ENCODE measurements at regions not wholly inside any gene's neighbourhood (a gene's known extent, or its start where the extent isn't known, plus 50 kb on each side); places are given as distances from the start of the nearest gene placed in this dataset.
"Not testable (repeated sequence)": the region's sequence is repeated elsewhere in the genome, so short reads cannot be mapped to it uniquely, and the experiment has no call there.

DNA sequence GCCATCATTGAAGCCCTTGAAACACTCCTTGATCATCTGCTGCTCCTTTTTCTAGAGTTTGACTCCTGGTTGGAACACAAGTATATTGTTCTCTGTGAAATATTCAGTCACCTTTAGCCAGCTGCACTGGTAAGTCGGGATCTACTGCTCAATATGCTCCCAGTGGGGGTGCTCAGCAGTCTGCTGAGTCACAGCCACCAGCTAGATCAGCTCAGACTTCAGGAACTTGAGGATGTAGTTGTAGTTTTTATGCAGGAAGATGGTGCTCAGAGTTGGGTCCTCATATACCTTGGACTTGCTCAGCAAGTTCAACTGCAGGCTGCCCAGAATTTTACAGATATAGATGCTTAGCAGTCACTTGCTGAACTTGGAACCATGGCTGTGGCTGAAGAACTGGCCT lies 202.5 kb upstream of the RPL34 start:
- H3K36me3 Mint-ChIP-seq = peaks cover 2% of the 10 kb centered on the region
- peaks cover 4% of the 10 kb centered on the region for H3K9me3 Mint-ChIP-seq
- peaks cover 6% of the 10 kb centered on the region for H3K4me1 Mint-ChIP-seq
- DNase-seq = no peak
- no peaks in the 10 kb centered on the region for H3K27me3 Mint-ChIP-seq
- H3K27ac Mint-ChIP-seq = no peak overlapping the region
- H3K4me3 Mint-ChIP-seq = no peak overlapping the region

DNA sequence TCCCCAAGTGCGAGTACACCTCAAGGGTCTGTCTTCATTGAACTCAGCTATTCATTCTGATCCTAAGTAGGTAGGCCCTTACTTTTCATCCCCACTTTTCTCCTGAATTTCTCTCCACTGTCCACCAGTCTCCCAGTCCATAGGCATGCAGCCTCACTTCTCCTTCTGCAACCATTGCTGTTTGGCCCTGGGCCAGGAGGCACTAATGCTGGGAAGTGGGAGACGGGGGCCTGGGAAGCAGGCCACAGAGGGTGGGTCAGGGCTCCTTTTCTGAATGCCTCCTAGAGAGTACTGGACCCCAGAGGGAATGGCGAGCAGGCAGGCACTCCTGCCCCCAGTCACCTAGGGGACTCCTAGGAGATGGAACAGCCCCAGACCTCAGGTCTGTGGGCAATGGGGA lies 203.5 kb upstream of the RPL34 start:
- Mint-ChIP-seq H3K27ac (no peak overlapping the region), H3K9me3 (no peaks in the 10 kb centered on the region), H3K4me3 (no peak overlapping the region), H3K27me3 (no peaks in the 10 kb centered on the region), H3K36me3 (no peaks in the 10 kb centered on the region), H3K4me1 (peaks cover 7% of the 10 kb centered on the region)
- DNase-seq = no peak

DNA sequence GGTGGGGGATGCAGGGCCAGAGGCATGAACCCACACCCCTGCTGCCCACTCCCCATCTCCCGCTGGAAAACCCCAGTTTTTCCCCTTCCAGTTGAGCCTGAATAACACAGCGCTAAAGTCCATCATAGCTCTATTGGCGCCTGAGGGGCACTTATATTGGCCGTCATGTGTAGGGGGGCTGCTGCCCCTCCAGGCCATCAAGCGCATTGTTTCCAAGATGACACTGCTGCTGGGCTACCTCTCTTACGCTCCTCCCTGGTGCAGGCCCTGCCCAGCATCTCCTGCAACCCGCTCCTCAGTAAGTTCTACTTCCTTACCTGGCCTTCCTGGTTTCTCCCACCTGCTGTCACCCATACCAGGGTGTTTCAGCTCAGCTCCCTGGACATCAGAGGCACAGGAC lies 205.0 kb upstream of the RPL34 start:
- Mint-ChIP-seq H3K4me3 (no peak overlapping the region), H3K27ac (no peak overlapping the region), H3K36me3 (no peaks in the 10 kb centered on the region), H3K27me3 (no peaks in the 10 kb centered on the region), H3K9me3 (no peaks in the 10 kb centered on the region), H3K4me1 (peaks cover 7% of the 10 kb centered on the region)
- no peak for DNase-seq

DNA sequence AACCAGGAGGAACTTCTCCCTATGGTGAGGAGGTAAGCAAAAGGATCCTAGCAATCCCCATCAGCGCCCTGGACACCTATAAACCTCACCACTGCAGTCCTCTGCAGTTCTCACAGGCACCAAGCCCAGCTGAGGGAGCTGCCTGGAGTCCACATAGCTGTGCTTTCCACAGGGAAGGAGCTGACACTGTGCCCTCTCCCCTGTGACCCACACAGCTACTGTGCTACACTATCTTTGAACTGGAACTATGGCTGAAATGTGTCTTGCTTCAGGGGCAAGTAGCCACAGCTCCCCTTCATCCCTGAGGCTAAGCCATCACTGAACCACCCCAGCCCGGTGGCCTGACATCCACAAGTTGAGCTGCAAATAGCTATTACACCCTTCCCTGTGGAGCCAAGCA lies 208.5 kb upstream of the RPL34 start:
- Mint-ChIP-seq H3K9me3 (peaks cover 2% of the 10 kb centered on the region), H3K4me1 (peaks cover 2% of the 10 kb centered on the region), H3K4me3 (no peak overlapping the region), H3K27ac (no peak overlapping the region), H3K27me3 (no peaks in the 10 kb centered on the region), H3K36me3 (no peaks in the 10 kb centered on the region)
- DNase-seq = no peak

DNA sequence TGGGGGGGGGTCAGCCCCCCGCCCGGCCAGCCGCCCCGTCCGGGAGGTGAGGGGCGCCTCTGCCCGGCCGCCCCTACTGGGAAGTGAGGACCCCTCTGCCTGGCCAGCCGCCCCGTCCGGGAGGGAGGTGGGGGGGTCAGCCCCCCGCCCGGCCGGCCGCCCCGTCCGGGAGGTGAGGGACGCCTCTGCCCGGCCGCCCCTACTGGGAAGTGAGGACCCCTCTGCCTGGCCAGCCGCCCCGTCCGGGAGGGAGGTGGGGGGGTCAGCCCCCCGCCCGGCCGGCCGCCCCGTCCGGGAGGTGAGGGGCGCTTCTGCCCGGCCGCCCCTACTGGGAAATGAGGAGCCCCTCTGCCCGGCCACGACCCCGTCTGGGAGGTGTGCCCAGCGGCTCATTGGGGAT lies 210.7 kb upstream of the RPL34 start:
- not testable (repeated sequence) for H3K27ac Mint-ChIP-seq

DNA sequence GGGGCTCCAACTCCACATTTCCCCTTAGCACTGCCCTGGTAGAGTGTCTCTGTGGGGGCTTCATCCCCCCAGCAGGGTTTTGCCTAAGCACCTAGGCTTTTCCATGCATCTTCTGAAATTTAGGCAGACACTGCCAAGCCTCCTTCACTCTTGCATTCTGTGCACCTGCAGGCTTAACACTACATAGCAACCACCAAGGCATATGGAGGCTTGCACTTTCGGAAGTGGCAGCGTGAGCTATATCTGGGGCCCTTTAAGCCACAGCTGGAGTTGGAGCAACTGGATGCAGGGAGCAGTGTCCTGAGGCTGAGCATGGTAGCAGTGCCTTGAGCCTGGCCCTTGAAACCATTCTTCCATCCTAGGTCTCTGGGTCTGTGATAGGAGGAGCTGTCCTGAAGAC lies 214.8 kb upstream of the RPL34 start:
- H3K27me3 Mint-ChIP-seq = no peaks in the 10 kb centered on the region
- H3K4me3 Mint-ChIP-seq = no peak overlapping the region
- peaks cover 18% of the 10 kb centered on the region for H3K9me3 Mint-ChIP-seq
- H3K27ac Mint-ChIP-seq = no peak overlapping the region
- DNase-seq = no peak
- H3K36me3 Mint-ChIP-seq = peaks cover 2% of the 10 kb centered on the region
- H3K4me1 Mint-ChIP-seq = no peaks in the 10 kb centered on the region

More for the DNA sequence above, 210.7 kb upstream of the RPL34 start:
- H3K4me3 Mint-ChIP-seq, H3K4me1 Mint-ChIP-seq, H3K36me3 Mint-ChIP-seq, DNase-seq, H3K27me3 Mint-ChIP-seq: not testable (repeated sequence)
- H3K9me3 Mint-ChIP-seq = peaks cover 16% of the 10 kb centered on the region

DNA sequence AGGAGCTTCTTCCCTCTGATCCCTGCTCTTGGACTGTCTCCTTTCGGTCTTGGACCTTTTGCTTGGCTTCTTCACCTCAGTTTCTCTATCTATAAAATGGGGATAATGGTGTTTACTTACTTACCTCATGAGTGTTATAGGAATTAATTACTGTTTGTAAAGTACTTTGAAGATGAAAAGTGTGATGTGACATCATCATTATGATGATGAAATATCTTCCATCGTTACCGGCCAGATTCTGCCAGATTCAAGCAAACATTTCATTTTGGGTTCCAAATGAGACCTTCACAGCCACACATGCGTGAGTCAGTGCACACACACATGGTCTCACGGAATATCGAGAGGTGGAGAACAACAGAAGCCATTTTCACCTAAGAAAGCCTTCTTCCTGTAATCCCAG lies 220.1 kb upstream of the RPL34 start:
- Mint-ChIP-seq H3K27ac (no peak overlapping the region), H3K36me3 (no peaks in the 10 kb centered on the region), H3K9me3 (peaks cover 6% of the 10 kb centered on the region), H3K27me3 (no peaks in the 10 kb centered on the region), H3K4me3 (no peak overlapping the region), H3K4me1 (no peaks in the 10 kb centered on the region)
- no peak for DNase-seq

DNA sequence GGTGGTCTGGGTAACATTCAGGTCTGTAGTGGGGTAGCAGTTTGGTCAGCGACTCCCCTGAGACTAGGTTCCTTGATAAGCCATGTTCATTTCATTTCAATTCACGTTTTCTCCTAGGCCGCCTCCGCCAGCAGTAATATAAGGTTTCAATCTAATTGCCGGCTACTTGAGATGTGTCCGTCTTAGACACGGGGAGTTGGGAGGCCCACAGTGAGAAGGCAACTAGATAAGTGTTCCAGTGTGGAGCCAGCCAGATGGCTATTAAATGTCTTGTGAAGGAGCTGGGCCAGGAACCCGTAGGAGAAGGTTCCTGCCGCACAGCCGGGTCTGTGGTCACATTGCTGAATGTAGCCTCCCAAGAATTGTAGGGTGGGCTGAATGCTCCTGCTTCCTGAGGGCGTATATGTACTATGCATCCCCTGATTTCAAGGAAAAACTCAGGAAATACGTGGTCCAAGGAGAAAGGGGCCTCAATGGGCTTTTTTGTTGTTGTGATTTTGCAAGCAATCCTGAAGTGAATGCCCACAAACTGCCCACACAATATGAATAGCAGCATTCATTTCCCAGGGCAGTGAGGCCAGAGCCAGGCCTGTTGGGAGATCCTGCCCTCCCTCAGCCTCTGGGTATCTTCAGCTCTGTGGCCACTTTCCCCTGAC lies 220.6 kb upstream of the RPL34 start:
- no peaks in the 10 kb centered on the region for H3K4me1 Mint-ChIP-seq

DNA sequence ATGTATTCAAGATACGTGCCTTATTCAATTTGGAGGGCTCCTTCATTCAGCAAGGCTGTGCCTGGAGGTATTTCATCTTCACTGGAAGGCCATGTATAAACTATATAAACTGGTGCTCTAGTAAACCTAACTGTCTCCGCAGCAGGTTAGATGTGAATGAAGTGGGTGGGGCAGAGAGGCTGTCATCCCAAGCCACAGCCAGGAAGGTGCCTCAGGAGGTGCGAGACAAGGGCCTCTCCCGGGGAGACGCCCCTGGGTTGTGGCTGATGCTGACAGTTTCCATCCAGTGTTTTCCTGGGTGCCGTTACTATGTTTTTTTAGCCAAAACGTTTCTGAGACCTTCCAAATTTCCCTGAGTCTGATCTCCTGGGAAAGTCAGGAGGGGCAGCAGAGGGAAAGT lies 221.5 kb upstream of the RPL34 start:
- no peaks in the 10 kb centered on the region for H3K27me3 Mint-ChIP-seq
- H3K4me1 Mint-ChIP-seq = no peaks in the 10 kb centered on the region
- H3K36me3 Mint-ChIP-seq = no peaks in the 10 kb centered on the region
- H3K27ac Mint-ChIP-seq = no peak overlapping the region
- no peak for DNase-seq
- H3K9me3 Mint-ChIP-seq = no peaks in the 10 kb centered on the region
- H3K4me3 Mint-ChIP-seq = no peak overlapping the region

More for the DNA sequence above, 220.6 kb upstream of the RPL34 start:
- H3K27ac Mint-ChIP-seq = no peak overlapping the region
- H3K27me3 Mint-ChIP-seq = no peaks in the 10 kb centered on the region
- DNase-seq = no peak
- no peak overlapping the region for H3K4me3 Mint-ChIP-seq
- H3K9me3 Mint-ChIP-seq = peaks cover 2% of the 10 kb centered on the region
- H3K36me3 Mint-ChIP-seq = no peaks in the 10 kb centered on the region

DNA sequence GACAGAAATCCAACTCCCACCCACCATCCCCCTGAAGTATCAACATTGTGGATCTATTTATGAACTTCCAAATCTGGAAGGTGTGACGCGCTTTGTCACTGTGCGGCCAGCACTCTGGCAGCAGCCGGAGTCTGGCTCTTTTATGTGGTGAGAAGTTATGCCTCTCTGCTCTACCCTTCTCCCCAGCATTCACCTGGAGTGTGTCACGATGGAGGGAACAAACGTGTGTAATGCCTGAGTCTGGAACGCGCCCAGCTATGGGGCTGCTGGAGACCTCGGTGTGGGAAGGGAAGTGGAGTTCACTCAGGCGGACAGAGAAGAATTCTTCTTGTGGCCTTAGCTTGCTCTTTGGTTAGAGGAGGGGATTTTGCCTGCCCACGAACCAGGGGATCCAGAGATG lies 222.1 kb upstream of the RPL34 start:
- no peak overlapping the region for H3K4me3 Mint-ChIP-seq
- H3K4me1 Mint-ChIP-seq = no peaks in the 10 kb centered on the region
- no peak overlapping the region for H3K27ac Mint-ChIP-seq
- H3K27me3 Mint-ChIP-seq = no peaks in the 10 kb centered on the region
- no peak for DNase-seq
- no peaks in the 10 kb centered on the region for H3K36me3 Mint-ChIP-seq
- H3K9me3 Mint-ChIP-seq = no peaks in the 10 kb centered on the region

DNA sequence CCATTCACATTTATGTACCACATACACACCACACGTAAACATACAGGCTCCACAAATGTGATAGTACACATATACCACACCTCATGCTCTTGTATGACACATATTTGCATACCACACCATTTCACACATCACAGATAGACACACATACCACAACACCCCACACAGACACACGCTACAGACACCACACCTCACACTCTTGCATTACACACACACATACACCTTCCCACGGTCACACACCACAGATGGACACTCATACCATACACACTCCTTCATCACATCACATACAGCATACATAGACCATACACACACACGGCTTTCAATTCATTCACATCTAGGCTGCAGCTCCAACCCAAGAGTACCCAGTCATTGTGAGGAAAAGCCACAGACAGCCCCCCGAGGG lies 222.5 kb upstream of the RPL34 start:
- Mint-ChIP-seq H3K27ac (no peak overlapping the region), H3K4me3 (no peak overlapping the region), H3K9me3 (no peaks in the 10 kb centered on the region), H3K36me3 (no peaks in the 10 kb centered on the region), H3K4me1 (no peaks in the 10 kb centered on the region), H3K27me3 (no peaks in the 10 kb centered on the region)
- DNase-seq = no peak

DNA sequence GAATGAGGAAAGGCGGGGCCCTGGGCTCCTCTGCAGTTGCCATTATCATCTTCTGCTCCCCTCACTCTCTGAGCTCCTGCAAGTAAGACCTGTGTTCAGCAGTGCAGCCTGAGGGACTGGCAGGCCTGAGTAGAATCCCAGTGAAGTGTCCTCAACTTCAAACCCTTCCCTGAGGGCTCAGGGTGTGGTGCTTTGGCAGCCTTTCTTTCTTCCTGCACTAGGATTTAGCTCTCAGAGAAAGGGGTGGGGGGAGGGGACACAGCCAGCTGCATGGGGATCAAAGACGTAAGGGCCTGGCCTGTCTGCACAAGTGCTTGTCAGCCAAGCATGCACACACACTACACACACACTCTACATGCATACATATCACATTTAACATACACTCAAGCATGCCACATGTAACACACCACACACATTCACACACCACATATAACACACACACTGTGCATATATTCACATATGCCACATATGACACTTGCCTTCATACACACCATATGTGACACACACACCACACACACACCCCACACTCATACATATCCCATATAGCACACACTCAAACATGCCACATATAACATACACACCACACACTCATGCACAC lies 223.4 kb upstream of the RPL34 start:
- H3K36me3 Mint-ChIP-seq = no peaks in the 10 kb centered on the region
- no peak for DNase-seq
- no peaks in the 10 kb centered on the region for H3K27me3 Mint-ChIP-seq
- H3K4me1 Mint-ChIP-seq = no peaks in the 10 kb centered on the region
- no peak overlapping the region for H3K27ac Mint-ChIP-seq
- no peak overlapping the region for H3K4me3 Mint-ChIP-seq
- H3K9me3 Mint-ChIP-seq = no peaks in the 10 kb centered on the region

DNA sequence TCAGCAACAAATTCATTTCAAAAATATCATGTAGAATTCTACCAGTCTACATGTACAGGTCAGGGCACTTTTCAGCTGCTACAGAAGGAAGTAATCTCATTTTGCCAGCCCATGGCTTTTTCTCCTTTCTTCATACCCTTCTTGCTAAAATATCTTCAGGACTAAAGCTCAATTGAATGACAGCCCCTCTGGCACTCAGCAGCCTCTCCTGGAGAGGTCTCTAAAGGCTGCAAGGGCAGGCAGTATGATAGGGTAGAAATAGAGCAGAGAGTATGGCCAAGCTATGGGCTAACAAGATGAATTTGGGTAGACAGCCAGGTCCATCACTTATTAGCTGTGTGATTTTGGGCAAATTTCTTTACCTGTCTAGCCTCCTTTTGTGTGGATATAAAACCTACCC lies 224.6 kb upstream of the RPL34 start:
- Mint-ChIP-seq H3K9me3 (no peaks in the 10 kb centered on the region), H3K4me3 (no peak overlapping the region), H3K27me3 (no peaks in the 10 kb centered on the region), H3K36me3 (no peaks in the 10 kb centered on the region), H3K27ac (no peak overlapping the region), H3K4me1 (no peaks in the 10 kb centered on the region)
- no peak for DNase-seq

DNA sequence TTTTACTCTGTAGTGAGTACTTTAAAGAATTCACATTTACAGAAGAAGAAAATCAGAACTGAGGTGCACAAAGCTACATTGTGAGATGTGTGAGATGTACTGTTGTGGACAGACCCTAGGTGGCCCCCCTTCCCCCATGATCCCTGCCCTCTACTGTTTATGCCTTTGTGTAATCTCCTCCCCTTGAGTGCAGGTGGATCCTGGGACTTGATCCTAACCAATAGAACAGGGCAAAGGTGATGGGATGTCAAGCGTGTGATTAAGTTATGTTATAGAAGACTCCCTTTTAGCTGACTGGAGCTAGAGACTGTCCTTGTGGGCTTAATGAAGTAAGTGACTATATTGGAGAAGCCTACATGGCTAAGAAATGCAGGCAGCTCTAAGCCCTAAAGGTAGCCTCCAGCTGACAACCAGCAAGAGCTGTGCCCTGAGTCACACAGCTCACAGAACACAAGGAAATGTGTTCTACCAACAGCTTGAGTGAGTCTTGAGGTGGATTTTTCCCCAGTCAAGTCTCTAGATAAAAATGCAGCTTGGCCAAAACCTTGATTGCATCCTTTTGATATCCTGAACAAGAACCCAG lies 225.2 kb upstream of the LEF1 start:
- DNase-seq = no peak
- no peaks in the 10 kb centered on the region for H3K4me1 Mint-ChIP-seq
- no peaks in the 10 kb centered on the region for H3K27me3 Mint-ChIP-seq
- no peak overlapping the region for H3K27ac Mint-ChIP-seq
- H3K36me3 Mint-ChIP-seq = no peaks in the 10 kb centered on the region
- H3K9me3 Mint-ChIP-seq = no peaks in the 10 kb centered on the region
- no peak overlapping the region for H3K4me3 Mint-ChIP-seq

DNA sequence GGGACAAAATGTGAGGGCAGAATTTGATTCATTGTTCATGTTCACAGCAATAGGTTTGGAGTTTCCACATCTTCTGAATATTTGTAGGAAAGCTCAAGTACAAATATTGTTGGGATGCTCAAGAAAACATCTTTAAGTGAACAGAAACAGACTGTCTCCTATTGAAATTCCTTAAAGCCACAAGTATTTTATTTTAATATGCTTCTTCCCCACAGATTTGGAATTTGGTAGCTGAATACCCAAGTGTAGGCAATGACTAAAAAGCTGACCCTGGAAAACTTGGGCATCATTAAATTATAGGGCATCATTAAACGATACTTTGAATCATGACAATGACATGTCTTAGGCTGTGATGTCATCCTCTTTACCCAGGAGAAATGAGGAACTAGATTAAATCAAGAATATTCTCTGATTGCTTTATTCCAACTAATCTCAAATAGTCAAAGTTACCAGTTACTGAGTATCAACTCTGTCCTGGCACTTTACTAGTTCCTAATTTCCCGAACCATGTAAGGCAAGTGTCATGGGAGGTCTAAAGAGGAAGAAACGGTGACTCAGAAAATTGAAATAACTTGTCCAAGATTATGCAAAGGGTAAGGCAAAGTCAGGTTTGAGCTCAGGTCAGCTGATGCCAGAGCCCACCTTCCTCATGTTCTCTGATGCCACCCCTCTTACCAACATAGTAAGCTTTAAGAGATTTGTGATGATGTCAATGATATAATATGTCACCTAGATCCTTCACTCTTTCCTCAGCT lies 223.1 kb upstream of the LEF1 start:
- Mint-ChIP-seq H3K27me3 (no peaks in the 10 kb centered on the region), H3K4me1 (no peaks in the 10 kb centered on the region), H3K4me3 (no peak overlapping the region), H3K27ac (no peak overlapping the region), H3K9me3 (no peaks in the 10 kb centered on the region), H3K36me3 (no peaks in the 10 kb centered on the region)
- no peak for DNase-seq

Data from activated naive CD8-positive, alpha-beta T cell treated with anti-CD3 and anti-CD28 coated beads for 36 hours (primary cell).